NCI-H146 treated with DMSO at 0.1 percent for 48 hours (cell line): ENCODE measurements at regions not wholly inside any gene's neighbourhood (a gene's known extent, or its start where the extent isn't known, plus 50 kb on each side); places are given as distances from the start of the nearest gene placed in this dataset.
"Not testable (repeated sequence)": the region's sequence is repeated elsewhere in the genome, so short reads cannot be mapped to it uniquely, and the experiment has no call there.

ENCODE experiments used
- DNase-seq: peaks from one replicate; lab custom pipeline; 2025; ENCODE audit not compliant: unreplicated experiment; lab: John Stamatoyannopoulos, UW

GRCh38 chr1:105492921-105493320 is 1563.6 kb upstream of the PRMT6 start:
- DNase-seq, result no peak

- DNase-seq, result no peak
These were observed 1540.4 kb upstream of the PRMT6 start for GRCh38 chr1:105516068-105516467.

DNA sequence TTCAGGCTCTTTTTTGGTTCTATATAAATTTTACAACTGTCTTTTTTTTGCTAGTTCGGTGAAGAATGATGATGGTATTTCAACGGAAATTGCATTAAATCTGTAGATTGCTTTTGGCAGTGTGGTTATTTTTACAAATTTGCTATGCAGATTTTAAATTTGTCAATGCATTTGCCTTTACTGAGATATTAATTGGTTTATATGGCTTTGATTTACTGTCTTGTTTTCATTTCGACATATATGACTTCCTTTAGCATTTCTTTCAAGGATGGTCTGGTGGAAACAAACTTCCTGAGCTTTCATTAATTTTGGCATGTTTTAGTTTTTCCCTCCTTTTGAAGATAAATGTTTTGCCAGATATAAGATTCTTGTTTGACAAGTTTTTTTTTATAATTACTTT is 1522.5 kb upstream of the PRMT6 start:
- DNase-seq, result no peak

DNA sequence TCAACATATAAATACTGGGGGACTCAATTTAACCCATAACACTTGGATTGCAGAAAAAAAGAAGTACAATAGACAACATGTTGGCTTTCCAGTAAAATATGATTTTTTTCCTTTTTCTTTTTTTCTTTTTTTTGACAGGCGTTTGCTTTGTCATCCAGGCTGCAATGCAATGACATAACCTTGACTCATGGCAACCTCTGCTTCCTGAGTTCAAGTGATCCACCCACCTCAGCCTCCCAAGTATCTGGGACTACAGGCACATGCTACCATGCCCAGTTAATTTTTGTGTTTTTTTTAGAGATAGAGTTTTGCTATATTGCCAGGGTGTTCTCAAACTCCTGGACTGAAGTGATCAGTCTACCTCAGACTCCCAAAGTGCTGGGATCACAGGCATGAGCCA is 1512.0 kb upstream of the PRMT6 start:
- no peak for DNase-seq

- DNase-seq, result no peak
These were observed 1500.2 kb upstream of the PRMT6 start for GRCh38 chr1:105556266-105556665.

- DNase-seq, result no peak
These were observed 1498.5 kb upstream of the PRMT6 start for GRCh38 chr1:105558023-105558422.

DNA sequence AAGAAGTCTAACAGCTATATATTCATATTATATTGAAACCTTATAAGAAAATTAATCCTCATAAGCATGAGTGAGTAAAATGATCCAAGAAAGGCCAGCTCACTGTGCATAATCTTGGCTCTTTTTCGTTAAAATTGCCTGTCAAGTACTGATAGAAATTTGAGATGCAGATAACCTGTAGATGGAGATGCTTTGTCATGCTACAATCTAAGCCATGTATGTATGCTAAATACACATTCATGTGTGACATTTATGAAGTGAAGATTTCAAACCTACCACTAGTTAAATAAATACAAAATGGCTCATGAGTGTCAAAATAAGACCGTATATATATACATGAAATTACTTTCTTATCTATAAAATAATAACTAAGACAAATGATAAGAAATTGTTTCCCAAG is 1491.5 kb upstream of the PRMT6 start:
- DNase-seq, result no peak

- DNase-seq, result no peak
These were observed 1470.7 kb upstream of the PRMT6 start for GRCh38 chr1:105585791-105586190.

- no peak for DNase-seq
These were observed 1464.8 kb upstream of the PRMT6 start for GRCh38 chr1:105591681-105592080.

DNA sequence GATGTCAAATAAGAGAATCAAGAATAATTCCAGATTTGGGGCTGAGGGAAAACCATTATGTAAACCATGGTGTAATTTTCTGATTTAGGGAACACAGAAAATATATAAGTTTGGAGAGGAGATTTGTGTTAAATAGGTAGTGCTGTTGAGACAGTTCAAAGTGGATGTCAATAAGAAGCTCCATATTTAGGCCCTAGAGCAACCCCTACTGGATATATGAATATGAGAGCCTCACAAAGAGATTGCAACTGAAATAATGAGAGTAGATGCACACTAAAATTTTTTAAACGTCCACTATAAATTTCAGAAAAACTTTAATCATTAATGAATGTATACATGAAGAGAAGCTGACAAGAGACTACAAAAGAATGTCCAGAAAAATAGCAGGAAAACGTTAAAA is 1447.8 kb upstream of the PRMT6 start:
- peak; percentile 23 for DNase-seq

DNA sequence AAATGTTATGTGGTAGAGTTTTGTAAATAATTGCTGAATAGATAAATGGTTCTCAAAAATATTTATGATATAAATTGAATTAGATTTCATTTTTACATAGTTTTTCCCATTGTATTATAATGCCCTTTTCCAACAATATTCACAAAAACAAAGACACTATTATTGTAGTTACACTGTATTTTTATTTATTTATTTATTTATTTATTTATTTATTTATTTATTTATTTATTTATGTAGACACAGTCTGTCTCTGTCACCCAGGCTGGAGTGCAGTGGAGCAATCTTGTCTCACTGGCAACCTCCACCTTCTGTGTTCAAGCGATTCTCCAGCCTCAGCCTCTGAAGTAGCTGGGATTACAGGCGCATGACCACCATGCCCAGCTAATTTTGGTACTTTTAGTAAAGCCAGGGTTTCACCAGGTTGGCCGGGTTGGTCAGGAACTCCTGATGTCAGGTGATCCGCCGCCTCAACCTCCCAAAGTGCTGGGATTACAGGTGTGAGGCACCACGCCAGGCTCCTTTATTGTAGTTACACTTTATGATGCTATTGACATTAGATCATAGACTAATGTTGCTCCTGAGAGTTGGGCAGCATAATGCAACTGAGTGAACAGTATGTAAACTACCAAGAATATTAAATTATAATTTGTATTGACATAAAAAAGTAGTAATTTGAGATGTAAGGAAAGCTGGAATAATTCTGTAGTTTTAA is 1430.0 kb upstream of the PRMT6 start:
- no peak for DNase-seq

DNA sequence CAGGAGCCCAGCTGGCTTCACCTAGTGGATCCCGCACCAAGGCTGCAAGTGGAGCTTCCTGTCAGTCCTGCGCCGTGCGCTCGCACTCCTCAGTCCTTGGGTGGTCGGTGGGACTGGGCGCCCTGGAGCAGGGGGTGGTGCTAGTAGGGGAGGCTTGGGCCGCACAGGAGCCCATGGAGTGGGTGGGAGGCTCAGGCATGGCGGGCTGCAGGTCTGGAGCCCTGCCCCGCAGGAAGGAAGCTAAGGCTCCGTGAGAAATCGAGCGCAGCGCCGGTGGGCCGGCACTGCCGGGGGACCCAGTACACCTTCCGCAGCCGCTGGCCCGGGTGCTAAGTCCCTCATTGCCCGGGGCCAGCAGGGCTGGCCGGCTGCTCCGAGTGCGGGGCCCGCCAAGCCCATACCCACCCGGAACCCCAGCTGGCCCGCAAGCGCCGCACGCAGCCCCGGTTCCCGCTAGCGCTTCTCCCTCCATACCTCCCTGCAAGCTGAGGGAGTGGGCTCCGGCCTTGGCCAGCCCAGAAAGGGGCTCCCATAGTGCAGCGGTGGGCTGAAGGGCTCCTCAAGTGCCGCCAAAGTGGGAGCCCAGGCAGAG is 1425.2 kb upstream of the PRMT6 start:
- DNase-seq, result not testable (repeated sequence)

DNA sequence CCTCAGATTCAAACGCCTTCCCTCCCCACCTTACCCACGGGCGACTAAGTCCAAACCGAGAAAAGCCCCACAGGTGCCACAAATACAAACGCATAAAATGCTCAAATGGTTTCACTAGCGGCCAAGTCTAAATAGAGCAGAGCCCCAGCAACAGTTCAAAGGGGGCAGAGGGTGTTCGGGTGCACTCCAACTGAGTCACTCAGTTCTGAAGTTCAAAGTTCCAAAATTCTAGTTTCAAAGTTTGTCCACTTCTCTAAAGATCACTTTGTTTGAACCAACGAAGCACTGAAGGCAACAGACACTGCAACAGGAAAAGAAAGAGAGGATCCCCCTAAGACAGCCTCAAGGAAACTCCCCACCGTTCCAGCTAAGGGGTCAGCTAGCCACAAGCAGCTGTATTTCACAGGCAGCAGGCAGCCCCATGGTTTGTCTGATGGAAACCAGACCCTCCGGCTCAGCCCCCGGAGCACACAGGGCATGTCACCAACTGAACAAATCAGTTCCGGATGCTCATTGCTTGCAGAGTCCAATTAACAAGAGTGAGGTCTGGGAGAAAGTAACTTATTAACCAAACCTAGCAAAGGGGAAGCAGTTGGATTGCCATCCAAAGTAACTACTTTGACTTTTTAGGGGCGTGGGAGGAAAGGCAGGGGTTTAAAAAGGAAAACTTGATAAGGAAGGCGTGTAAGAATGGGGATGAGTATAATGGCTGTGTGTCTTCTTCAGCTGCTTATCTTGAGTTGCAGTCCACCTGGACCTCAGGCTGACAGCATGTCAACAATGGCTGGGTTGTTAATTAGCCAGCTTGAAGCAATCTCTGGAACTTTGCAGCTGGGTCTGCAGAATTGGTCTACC is 1423.9 kb upstream of the PRMT6 start:
- peak; percentile 64 for DNase-seq

- no peak for DNase-seq
These were observed 1420.4 kb upstream of the PRMT6 start for GRCh38 chr1:105636052-105636451.

DNA sequence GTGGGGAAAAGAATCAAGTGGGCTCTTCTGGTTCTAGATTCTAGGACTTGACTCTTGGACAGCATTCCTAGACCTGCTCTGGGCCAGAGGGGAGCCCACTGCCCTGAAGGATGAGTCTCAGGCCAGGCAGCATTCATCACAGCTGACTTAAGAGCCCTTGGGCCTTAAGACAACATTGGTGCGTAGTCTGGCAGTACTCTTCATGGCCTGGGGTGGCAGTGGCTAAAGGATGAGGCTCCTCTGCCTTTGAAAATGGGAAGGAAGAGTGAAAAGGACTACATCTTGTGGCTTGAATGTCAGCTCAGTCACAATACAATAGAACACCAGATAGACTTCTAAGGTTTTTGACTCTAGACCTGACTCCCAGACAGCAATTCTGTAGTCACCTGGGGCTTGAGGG is 1415.1 kb upstream of the PRMT6 start:
- no peak for DNase-seq

DNA sequence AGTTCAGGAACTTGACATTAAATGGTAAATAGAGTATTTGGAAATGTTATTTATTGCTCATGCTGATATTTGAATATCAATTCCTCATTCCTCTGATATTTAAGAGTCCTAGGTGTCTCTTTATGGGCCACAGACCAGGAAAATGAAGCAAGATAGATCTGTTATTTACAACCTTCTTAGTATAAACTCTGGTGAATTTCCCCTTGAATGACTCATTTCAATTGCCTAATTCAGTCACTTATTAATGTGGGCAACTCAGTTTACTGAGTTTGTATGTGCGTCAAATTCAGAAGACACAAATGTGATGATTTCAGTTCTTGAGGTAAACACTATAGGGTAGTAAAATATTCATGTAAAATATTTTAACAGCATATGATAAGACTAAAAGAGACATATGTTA is 1404.4 kb upstream of the PRMT6 start:
- no peak for DNase-seq

DNA sequence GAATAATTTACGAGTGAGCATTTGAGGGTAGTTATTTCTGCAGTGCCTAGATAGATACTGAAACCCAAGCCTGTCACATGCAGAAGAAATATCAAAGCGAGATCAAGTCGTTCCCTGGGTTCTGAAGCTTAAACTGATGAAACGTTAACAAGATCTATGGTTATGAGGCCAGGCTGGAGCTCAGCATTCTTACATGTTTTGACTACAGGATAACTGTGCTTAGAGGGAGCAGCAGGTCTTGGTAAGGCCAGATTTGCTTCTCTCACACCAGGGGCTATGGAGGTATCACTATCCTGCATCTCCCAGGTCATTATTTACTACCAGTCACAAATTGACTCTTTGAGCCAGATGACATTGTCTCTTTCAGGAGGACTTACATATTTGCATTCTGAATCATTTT is 1401.4 kb upstream of the PRMT6 start:
- DNase-seq, result no peak

- DNase-seq, result no peak
These were observed 1392.0 kb upstream of the PRMT6 start for GRCh38 chr1:105664495-105664894.

- DNase-seq, result no peak
These were observed 1378.1 kb upstream of the PRMT6 start for GRCh38 chr1:105678334-105678733.

DNA sequence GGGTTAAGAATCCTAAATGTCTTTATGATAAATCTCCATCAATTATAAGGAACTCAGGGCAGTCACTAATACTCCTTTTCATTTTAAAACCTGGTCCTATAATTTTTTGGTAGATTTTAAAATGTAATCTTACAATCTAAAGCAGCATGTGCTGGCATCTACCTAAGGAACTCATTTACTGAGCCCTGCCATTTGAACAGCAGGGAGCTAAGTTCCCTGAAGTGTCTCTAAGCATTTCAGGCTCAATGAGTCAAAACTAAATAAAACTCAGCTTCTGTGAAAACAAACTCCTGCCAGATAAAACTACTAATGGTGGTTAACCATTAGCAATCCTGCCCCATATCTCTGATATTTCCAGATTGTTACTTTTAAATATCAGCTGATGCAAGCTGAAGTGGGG is 1371.8 kb upstream of the PRMT6 start:
- no peak for DNase-seq

GRCh38 chr1:105686026-105686425 is 1370.4 kb upstream of the PRMT6 start:
- no peak for DNase-seq
